GM18909 (cell line): ENCODE measurements at regions not wholly inside any gene's neighbourhood (a gene's known extent, or its start where the extent isn't known, plus 50 kb on each side); places are given as distances from the start of the nearest gene placed in this dataset.
"Not testable (repeated sequence)": the region's sequence is repeated elsewhere in the genome, so short reads cannot be mapped to it uniquely, and the experiment has no call there.

Experiments used
- ATAC-seq: cut with Tn5 transposase; IDR thresholded peaks from one replicate; pipeline ENCODE4 v1.9.1; 2021; ENCODE audit warnings: mild to moderate bottlenecking; ENCODE audit not compliant: unreplicated experiment, poor library complexity

GRCh38 chr11:45414088-45414487 is 127.9 kb upstream of the SYT13 start:
- no peak for ATAC-seq

- ATAC-seq = no peak
Observed at GRCh38 chr11:45413156-45413858, 127.2 kb upstream of the SYT13 start.

- no peak for ATAC-seq
Observed at GRCh38 chr11:45412521-45412920, 126.4 kb upstream of the SYT13 start.

- no peak for ATAC-seq
Observed at GRCh38 chr11:45412051-45412471, 125.9 kb upstream of the SYT13 start.

GRCh38 chr11:45411228-45411946 is 125.2 kb upstream of the SYT13 start:
- no peak for ATAC-seq

GRCh38 chr11:45410391-45411227 is 124.5 kb upstream of the SYT13 start:
- no peak for ATAC-seq

GRCh38 chr11:45409587-45409986 is 123.4 kb upstream of the SYT13 start:
- ATAC-seq = no peak

GRCh38 chr11:45407226-45407625 is 121.1 kb upstream of the SYT13 start:
- ATAC-seq = no peak

GRCh38 chr11:45405916-45406670 is 120.0 kb upstream of the SYT13 start:
- no peak for ATAC-seq

GRCh38 chr11:45403521-45403920 is 117.4 kb upstream of the SYT13 start:
- not testable (repeated sequence) for ATAC-seq

GRCh38 chr11:45402049-45402630 is 116.0 kb upstream of the SYT13 start:
- ATAC-seq = no peak

GRCh38 chr11:45400591-45400990 is 114.5 kb upstream of the SYT13 start:
- no peak for ATAC-seq

GRCh38 chr11:45399166-45399565 is 113.0 kb upstream of the SYT13 start:
- no peak for ATAC-seq

GRCh38 chr11:45398325-45398724 is 112.2 kb upstream of the SYT13 start:
- ATAC-seq = no peak

GRCh38 chr11:45396394-45396793 is 110.3 kb upstream of the SYT13 start:
- ATAC-seq = no peak

- ATAC-seq = no peak
Observed at GRCh38 chr11:45395947-45396346, 109.8 kb upstream of the SYT13 start.

- no peak for ATAC-seq
Observed at GRCh38 chr11:45395421-45395820, 109.3 kb upstream of the SYT13 start.

GRCh38 chr11:45394294-45395085 is 108.3 kb upstream of the SYT13 start:
- ATAC-seq = no peak

GRCh38 chr11:45393826-45394225 is 107.7 kb upstream of the SYT13 start:
- no peak for ATAC-seq
